AG08396 (cell line): ENCODE measurements at regions not wholly inside any gene's neighbourhood (a gene's known extent, or its start where the extent isn't known, plus 50 kb on each side); places are given as distances from the start of the nearest gene placed in this dataset.
A peak's percentile ranks its signal among the peaks of the same experiment; 100 is the strongest.

ENCODE experiments used
- DNase-seq: peaks from one replicate; pipeline ENCODE4 v3.0.0; 2012; ENCODE audit warnings: low spot score, mixed read lengths

DNA sequence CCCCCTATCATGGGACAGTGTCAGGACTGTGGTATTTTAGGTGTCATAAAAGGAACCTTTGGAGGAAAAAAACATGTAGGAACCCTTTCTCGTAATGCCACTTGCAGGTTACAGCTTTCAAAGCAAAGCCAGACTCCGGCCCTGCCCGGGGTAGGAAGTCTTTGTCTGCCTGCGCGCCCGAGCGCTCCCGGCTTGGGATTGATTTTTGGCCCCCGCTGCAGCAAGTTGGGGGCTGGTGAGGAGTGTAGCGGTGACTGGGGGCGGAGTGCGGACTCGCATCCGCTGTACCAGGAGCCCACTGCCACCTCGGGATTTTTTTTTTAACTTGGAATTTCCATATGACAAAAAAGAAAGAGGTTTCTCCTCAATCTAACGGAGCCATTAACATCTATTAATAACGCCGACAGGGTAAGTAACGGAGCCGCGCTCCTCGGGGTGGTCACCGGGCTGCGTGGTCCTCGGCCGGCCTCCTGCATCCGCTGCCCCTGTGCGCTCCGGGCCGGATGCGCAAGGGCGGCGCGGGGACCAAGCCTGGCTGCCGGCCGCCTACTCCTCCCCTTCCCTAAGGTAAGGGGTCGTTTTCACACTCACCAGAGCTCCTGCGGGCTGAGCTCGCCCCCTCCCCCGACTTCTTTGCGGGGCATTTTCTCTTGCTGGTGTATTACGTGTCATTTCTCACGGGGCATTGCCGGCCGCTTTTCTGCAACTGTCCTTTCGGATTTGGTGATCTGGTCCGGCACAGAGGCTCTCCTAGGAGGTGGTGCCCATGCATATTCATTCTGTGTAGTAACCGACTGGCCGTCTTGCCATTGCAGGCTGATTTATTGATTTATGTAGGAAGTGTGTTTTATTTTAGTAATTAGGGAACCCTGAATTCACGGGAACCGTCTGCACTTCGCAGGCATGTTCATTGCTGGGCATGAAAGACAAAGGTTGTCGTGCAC, 219.8 kb upstream of the TOPAZ1 start:
- DNase-seq, result no peak

DNA sequence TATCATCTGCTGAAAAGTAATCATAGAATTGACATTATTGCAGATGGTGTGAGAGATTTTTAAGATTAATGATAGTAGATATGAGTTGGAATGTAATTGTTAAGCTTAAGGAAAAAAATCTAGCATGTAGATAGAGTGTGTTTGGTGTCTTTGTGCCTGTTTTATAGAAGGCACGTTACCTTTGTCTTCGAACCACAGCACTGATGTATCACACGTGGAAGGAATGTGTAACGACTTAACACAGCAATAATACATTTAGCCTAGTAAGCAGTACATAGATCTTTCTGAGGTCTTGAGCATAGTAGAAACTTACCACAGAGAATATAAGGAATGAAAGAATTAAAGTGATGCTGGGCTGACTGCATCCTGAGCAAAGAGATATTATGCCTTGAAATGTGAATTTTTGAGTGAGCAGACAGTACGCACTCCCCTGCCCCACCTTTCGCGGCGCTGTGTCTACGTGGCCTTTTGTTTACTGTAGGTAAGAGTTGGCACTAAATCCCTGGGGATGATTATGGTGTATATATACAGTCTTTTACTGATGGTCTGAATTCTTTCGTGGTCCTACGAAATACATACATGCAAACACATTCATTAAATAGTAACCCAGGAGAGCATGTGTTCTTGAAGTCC, 217.6 kb upstream of the TOPAZ1 start:
- no peak for DNase-seq

DNA sequence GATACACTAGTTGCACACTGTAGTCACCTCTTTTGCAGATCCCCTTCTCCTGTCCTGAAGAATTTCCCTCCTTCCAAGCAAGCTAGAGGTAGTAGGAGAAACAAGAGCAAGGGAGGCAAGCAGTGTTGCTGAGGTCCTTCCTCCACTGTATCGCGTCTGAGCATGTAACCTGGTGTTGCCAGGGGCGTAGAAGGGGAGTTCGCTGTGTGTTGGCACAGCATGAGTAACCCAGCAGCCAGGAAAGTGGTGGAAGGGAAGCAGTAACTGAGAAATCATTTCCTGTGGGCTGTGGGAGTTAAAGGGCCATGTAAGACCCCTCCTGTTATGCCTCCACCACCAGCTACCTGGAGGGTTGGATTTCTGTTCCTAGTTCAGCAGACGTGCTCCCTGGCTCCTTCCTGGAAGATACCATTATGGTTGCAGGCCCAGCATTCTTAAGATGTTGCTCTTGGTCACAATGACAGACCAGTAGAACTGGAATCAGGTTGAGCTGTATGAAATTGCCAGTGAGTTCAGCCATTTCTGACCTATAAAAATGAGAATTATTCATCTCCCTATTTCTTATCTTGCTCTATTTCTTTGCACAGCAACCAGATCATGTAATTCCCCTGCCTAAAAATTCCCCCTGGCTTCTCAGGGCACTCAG, 215.3 kb upstream of the TOPAZ1 start:
- DNase-seq, result no peak

DNA sequence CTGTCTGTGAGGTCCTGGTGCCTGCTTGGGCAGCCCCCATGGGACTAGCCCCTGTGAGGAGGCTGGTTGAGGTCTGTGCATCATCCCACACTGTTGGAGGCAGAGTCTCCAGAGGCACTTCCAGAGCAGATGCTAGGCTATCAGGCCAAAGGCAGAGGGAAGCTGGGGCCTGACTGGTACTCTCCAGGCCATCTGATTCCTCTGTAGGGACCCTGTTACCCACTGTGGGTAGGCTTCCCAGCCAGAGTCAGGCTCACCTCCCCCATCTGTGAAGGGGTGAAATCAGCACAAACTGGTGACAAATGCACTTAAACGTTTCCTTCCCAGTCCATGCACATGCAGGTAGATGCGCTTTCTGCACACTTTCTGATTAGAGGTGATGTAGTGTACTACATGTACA, 212.6 kb upstream of the TOPAZ1 start:
- no peak for DNase-seq

DNA sequence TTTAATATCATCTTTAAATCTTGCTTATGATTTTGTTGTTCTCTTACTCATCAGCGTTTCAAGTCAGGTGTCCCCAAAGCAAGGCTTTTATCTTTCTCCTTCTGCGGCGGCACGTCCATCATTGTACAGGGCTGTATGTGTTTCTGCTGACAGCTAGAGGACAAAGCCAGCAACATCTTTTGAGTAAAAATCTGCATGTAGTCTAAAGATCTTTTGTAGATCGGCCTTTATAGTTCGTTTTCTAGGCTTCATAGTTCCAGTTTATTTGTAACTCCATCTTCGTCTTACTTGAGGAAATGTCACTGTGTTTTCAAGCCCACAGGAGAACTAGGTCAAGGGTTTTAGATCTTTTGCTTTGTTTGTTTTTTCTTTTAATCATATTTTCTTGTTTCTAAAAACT, 211.4 kb upstream of the TOPAZ1 start:
- DNase-seq, result no peak

DNA sequence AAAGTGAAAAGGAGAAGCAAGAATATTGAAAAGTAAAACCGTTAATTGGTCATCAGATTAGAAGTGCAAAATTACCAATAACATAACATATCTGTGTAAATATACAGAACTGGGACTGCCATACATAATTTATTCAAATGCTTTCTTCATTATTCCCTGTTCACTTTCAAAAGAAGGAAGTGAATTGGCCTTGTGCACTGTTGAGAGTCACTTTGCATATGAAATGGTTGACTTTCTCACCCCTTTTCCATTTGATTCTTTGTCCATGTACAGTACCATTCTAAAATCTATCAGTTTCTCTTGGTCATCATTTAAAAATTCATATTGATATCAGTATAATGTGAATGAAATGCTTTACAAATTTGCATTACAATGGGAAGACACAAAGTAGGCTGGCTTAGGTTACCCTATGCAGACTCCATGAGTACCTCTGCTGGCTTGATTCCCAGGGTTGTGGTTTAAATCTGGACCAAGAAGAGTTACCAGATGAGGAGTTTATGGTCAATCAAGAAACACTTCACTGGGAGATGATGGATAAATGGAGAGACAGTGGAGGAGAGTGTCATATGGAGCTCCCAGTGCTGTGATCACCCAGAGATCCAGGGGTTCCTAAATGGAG, 210.9 kb upstream of the TOPAZ1 start:
- no peak for DNase-seq

DNA sequence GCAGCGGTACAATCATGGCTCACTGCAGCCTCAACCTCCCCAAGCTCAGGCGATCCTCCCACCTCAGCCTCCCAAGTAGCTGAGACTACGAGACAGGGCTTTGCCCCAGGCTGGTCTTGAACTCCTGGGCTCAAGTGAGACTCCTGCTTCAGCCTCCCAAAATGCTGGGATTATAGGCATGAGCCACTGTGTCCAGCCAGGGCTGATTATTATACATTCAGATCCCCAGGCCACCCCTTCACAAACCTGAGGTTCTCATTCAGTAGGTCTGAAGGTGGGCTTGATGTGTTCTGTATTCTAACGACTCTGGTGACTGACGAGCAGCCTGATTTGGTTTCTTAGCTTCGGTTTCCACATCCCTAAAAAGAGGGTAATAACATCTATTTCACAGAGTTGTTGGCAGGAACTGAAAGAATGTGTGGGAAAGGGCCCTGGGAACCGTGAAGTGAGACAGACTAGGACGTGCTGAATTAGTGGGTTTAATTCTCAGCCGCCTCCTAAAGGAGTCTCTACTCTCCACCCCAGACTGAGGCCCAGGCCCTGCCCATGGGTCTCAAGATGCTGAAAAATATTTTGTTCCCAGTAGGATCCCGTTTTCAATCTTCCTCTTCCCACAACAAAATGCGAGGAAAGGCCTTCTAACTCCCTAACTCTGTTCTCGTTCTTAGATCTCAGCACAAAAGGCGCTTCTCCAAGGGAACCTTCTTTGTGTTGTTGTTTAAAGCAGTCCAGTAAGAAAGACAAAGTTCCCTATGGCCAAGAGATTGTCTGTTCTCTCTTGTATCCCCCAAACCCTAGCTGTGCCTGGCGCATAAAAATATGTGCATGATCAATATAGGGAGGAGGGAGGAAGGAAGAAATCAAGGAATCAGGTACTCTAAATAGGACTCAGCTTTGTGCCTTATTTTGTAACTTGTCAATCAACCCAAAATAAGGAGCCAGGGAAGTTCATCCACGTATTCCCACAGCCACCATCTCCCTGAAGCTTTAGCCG, 210.0 kb upstream of the TOPAZ1 start:
- DNase-seq, result no peak

DNA sequence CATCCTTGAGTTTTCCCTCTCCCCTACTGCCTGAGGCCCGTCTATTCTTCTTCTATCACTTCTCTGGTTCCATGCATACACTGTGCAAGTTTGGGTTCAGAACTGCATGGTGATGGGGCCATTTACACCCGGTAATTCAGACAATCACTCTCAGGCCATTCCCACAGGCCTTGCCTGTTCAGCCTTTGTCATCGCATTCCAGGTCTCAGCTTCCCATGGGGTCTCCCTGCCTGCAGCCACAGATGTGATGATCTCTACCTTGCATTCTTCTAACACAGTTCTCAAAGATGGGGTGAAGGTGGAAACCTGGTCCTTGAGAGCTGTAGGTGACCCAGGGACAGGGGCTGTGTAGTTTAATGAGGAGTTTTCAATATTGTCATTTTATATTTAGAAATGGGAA, 209.2 kb upstream of the TOPAZ1 start:
- no peak for DNase-seq

DNA sequence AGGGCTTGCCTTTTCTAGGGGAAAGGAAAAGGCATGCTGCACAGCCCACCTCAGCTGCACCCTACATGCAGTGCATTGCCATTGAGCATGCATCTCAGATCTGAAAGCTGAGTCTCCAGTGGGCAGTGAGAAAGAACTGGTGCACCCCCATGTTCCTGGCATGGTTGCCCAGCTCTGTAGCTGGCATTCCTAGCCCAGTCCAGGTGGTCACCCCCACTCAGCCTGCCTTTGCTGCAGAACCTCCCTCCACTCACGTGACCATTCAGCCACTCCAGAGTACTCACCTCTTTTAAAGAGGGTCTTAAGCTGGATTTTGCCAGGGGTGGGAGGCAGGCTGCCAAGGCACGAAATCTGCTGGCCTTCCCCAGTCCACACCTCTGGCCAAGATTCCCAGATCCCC, 208.6 kb upstream of the TOPAZ1 start:
- DNase-seq, result no peak

DNA sequence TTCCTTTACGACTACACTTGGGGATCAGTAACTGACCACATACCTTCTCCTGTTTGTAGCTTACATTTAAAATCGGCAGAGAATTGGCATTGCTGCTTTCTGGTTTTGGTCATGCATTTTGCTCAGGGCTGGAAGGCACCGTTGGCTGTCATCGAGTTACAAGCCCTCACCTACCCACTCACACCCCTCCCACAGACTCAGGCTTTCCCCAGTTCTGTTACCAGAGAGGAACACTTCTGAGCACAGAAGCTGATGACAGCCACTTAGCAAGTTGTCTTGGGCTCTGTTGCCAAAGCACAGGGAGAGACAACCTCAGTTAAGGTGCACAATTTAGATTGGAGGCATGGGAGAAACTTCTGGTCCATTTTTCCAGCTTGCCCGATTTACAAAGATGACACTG, 204.8 kb upstream of the TOPAZ1 start:
- DNase-seq, result no peak

DNA sequence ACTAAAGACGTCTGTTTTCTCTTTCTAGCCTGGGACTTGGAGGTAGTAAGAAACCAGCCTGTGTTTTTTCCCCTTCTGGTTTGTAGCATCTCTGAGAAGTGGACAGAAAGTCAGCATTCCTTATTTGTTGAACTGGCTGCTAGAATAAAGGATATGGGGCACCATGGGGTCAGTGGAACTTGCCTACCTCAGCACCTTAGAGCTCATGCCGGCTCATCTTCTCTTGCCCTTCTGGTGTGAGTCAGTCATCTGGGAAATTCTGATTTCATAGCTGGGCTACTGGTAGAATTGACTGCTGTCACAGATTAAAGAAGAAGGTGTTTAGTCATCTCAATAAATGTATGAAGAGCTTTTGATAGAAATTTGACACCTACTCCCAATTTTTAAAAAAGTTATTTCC, 202.7 kb upstream of the TOPAZ1 start:
- no peak for DNase-seq

DNA sequence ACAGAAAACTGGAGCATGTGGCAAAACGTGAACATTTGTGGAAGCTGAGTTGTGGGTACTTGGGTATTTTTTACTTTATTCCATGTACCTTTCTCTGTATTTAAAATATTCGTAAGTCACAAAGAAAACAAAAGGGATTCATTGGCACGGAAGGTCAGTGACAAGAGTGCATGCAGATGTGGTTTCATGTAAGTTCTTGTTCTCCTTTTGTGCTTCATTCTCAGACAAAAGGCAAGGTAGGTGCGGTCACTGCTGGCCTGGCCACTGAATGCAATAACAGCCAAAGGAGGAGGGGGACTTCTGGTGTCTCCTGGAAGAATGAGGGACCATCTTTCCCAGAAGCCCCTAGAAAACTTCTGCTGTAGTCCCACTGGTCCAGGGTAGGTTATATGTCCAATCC, 200.0 kb upstream of the TOPAZ1 start:
- DNase-seq, result no peak

DNA sequence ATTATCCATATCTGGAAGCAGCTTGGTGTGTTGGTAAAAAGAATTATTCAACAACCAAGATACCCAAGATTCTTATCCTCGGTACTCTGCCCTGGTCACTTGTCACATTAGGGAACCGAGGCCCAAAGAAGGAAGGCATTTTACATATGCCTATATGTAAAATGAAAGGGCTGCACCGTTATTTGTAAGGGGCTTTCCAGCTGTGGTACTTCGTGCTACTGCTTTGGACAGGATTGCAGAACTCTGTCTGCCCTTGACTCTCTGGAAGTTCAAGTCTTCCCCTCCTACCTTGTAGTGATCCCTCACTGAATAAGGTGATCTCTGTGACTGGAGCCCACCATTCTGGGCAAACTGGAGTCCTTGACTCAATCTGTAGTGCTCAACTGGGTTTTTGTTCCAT, 198.9 kb upstream of the TOPAZ1 start:
- no peak for DNase-seq

DNA sequence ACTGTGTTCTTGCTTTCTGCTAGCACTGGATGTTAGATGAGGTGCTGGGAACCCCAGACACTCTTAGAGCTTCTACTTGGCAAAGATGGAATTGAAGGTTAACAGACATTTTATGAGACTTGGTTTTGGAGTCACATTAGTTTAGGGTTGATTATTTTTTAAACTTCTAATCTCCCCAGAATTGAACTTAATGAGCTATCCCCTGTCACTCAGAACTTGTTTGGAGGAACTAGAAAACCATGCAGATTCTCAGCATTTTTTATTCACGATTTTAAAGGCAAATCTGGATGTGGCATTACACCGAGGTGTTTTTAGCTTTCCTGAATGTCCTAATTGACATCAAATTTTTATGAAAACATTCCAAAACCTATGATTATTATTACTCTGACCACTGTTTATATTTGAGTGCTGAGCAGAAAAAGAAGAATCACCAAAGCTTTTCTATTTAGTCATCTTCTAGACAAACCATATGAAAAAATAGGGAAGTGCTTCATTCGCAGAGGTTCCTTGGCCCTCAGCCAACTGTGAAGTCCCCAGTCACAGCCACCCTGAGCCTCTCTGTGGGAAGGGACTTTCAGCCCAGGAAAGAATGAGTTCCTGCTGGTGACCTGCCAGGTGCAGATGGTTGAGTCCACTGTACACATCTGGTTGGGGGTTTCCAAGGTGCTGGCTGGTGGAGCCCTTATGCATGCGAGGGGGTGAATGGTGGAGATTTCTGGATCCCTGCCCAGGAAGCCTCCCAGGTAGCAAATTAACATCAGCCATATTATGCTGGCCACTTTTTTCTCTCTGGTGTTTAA, 196.0 kb upstream of the TOPAZ1 start:
- no peak for DNase-seq

DNA sequence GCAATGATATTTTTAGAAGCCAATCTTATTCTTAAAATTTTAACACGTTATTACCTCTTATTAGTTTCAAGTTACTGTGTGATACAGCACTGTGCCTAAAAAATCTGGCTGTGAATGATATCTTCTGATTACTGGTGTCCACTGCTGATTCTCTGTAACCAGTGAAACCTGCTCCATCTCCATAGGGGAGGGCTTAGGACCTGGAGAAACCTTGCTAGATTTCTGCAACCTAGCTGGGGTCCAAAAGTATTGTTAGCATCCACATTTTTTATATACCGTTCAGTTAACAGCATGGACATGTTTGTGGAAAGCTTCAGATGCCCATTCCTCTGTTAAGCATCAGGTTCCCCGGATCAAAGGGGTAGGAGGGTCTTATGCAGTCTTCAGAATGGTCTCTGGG, 193.9 kb upstream of the TOPAZ1 start:
- no peak for DNase-seq

DNA sequence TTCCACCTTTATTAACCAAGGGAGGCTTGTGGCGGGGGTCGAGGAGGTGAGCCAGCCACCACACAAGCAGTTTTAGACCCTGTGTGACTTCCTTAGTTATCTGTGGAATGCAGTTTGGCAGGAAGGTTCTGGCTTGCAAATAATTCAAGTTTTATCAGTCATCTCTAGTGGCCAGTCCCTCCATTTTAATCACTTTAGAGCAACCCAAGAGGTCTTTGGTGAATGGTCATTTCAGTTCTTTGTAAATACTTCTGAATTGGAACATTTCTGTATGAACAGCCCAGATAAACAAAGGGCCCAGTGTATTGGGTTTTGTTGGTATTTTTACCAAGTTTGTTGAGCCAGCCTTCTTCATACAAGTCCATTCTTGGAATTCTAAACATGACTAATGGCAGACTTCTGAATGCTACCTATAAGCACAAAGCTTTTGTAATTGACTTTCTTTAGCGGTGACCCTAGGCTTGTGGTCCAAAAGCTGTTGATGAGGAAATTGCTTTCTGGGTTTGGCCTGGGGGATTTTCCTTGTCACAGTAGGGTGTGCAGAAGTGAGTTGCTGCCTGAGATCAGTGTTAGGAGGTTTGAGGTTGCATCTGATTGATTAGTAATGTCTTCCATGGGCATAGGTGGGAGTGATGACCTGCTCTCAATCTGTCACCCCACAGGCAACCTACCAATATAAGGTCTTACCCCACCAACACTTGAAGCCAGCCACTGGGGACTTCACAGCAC, 193.3 kb upstream of the TOPAZ1 start:
- DNase-seq, result no peak

DNA sequence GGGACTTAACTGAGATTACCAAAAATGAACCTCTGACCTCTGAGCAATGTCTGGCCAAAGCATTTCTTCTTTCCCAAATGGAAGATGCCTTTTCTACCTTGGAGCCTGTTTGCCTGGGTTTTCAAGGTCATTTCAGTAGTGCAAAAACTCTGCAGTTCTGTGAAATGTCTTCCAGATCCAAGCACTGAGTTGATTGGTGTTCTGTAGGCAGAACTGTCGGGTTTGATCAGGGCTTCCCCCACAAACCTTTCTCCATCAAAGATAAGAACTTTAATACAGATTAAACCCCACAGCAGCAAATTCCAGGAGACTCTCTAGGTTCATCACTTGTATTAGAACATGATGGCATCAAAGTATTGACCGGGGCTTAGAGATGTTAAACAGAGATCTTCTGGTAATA, 192.7 kb upstream of the TOPAZ1 start:
- DNase-seq, result no peak

DNA sequence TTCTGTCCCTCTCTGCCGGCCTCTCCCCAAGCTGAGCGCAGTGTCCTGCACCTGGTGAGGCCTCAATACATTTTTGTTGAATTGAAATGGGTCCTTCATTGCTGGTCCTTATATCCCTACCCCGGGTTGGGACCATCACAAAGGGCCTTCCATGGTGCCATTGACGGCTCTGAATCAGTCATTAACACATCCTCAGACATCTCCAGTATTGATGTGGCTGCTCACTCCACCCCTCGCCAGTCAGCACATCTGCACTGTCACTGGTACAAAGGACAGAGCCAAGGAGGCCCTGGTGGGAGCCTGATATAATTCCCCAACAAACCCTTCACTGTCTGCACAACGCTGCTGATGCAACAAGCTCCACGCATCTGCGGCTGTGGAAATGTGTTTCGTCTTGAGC, 191.6 kb upstream of the TOPAZ1 start:
- DNase-seq, result no peak

DNA sequence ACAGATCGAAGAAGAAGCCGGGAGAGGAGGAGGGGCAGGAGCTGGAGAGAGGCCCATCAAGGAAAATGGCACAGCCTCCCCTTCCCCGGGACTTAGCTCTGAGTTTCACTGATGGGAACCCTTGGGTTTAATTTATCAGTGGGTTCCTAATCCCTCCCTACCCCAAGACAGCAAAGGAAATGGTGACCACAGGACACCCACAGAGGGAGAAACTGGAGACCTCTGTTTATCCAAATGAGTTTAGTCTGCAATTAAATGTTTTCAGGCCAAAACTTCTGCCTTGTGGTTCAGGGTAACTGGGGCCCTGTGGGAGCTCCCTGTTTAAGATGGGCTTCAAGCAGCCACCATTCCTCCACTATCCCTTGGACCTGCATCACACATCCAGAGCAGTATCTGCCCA, 190.8 kb upstream of the TOPAZ1 start:
- DNase-seq, result no peak

DNA sequence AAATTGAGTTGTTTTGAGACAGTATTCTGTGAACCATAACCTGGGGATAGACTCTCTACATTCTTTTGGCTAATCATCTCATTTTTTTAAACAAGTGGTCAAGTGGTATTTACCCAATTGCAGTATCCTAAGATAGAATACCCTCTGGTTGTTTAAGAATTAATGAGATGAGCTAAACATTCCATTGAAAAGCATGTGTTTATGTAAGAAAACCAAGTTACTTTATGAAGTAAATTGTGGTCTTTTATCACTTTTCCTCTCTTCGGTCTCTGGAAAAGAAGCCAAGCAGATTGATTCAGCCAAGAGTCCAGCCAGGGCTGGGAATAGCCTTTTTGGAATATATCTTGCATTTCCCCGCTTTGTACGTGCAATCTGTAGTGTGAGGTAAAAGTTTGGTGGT, 185.7 kb upstream of the TOPAZ1 start:
- DNase-seq, result peak; percentile 21
